GM21515 (cell line): ENCODE measurements at regions not wholly inside any gene's neighbourhood (a gene's known extent, or its start where the extent isn't known, plus 50 kb on each side); places are given as distances from the start of the nearest gene placed in this dataset.
"Not testable (repeated sequence)": the region's sequence is repeated elsewhere in the genome, so short reads cannot be mapped to it uniquely, and the experiment has no call there.

ENCODE experiments used
- ATAC-seq: cut with Tn5 transposase; IDR thresholded peaks from one replicate; pipeline ENCODE4 v1.9.1; 2021; ENCODE audit not compliant: unreplicated experiment

- ATAC-seq = not testable (repeated sequence)
These were observed 94.6 kb downstream of the TMEM121 start for GRCh38 chr14:105620865-105621471.

- not testable (repeated sequence) for ATAC-seq
These were observed 95.3 kb downstream of the TMEM121 start for GRCh38 chr14:105621479-105622328.

- ATAC-seq = no peak
These were observed 96.1 kb downstream of the TMEM121 start for GRCh38 chr14:105622329-105622955.

- ATAC-seq = not testable (repeated sequence)
These were observed 96.8 kb downstream of the TMEM121 start for GRCh38 chr14:105623178-105623577.

GRCh38 chr14:105624346-105624745, 98.0 kb downstream of the TMEM121 start:
- ATAC-seq = not testable (repeated sequence)

- not testable (repeated sequence) for ATAC-seq
These were observed 98.5 kb downstream of the TMEM121 start for GRCh38 chr14:105624749-105625434.

GRCh38 chr14:105625448-105625847, 99.1 kb downstream of the TMEM121 start:
- ATAC-seq = not testable (repeated sequence)

- ATAC-seq = not testable (repeated sequence)
These were observed 99.7 kb downstream of the TMEM121 start for GRCh38 chr14:105626111-105626510.

GRCh38 chr14:105626651-105627050, 100.3 kb downstream of the TMEM121 start:
- not testable (repeated sequence) for ATAC-seq

GRCh38 chr14:105627287-105627686, 100.9 kb downstream of the TMEM121 start:
- not testable (repeated sequence) for ATAC-seq

- ATAC-seq = no peak
These were observed 101.3 kb downstream of the TMEM121 start for GRCh38 chr14:105627701-105628100.

GRCh38 chr14:105628126-105628525, 101.7 kb downstream of the TMEM121 start:
- not testable (repeated sequence) for ATAC-seq

- not testable (repeated sequence) for ATAC-seq
These were observed 102.2 kb downstream of the TMEM121 start for GRCh38 chr14:105628531-105629067.

- not testable (repeated sequence) for ATAC-seq
These were observed 102.9 kb downstream of the TMEM121 start for GRCh38 chr14:105629091-105629885.

- no peak for ATAC-seq
These were observed 103.5 kb downstream of the TMEM121 start for GRCh38 chr14:105629886-105630215.

GRCh38 chr14:105630293-105630934, 104.0 kb downstream of the TMEM121 start:
- ATAC-seq = not testable (repeated sequence)

- ATAC-seq = not testable (repeated sequence)
These were observed 104.8 kb downstream of the TMEM121 start for GRCh38 chr14:105630935-105631779.

- no peak for ATAC-seq
These were observed 105.6 kb downstream of the TMEM121 start for GRCh38 chr14:105632010-105632409.

- not testable (repeated sequence) for ATAC-seq
These were observed 107.2 kb downstream of the TMEM121 start for GRCh38 chr14:105633596-105633995.
